ENCODE measurements at regions not wholly inside any gene's neighbourhood (a gene's known extent, or its start where the extent isn't known, plus 50 kb on each side); places are given as distances from the start of the nearest gene placed in this dataset.

DNA sequence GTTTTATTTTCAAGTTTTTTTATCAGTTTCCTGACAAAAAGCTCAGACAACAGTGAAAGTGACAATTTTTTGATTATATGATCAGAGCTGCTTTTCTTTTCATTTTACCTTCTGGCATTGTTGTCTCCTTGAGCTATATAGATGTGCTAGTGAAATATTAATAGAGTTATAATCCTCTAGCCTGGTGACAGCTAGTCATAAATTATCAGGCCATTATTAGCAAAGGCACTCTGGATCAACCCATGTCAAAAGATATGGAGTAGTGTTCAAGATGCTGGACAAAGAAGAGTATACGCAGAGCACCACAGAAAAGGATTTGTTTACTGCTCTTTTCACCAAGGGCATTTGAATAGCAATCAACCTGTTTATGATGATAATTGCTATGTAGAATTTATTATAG is 1230.1 kb downstream of the HACE1 start:
- Mint-ChIP-seq H3K4me3 (no peak overlapping the region), H3K27me3 (no peaks in the 10 kb centered on the region), H3K9me3 (no peaks in the 10 kb centered on the region), H3K36me3 (no peaks in the 10 kb centered on the region), H3K4me1 (ENCODE audit: unreplicated experiment) (no peaks in the 10 kb centered on the region), H3K27ac (no peak overlapping the region)
- DNase-seq (ENCODE audit: extremely low spot score, unreplicated experiment), result no peak
- TF ChIP-seq, protein P1, sequence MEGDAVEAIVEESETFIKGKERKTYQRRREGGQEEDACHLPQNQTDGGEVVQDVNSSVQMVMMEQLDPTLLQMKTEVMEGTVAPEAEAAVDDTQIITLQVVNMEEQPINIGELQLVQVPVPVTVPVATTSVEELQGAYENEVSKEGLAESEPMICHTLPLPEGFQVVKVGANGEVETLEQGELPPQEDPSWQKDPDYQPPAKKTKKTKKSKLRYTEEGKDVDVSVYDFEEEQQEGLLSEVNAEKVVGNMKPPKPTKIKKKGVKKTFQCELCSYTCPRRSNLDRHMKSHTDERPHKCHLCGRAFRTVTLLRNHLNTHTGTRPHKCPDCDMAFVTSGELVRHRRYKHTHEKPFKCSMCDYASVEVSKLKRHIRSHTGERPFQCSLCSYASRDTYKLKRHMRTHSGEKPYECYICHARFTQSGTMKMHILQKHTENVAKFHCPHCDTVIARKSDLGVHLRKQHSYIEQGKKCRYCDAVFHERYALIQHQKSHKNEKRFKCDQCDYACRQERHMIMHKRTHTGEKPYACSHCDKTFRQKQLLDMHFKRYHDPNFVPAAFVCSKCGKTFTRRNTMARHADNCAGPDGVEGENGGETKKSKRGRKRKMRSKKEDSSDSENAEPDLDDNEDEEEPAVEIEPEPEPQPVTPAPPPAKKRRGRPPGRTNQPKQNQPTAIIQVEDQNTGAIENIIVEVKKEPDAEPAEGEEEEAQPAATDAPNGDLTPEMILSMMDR (conservative IDR thresholded peaks at IDR 0.05), result no peak

DNA sequence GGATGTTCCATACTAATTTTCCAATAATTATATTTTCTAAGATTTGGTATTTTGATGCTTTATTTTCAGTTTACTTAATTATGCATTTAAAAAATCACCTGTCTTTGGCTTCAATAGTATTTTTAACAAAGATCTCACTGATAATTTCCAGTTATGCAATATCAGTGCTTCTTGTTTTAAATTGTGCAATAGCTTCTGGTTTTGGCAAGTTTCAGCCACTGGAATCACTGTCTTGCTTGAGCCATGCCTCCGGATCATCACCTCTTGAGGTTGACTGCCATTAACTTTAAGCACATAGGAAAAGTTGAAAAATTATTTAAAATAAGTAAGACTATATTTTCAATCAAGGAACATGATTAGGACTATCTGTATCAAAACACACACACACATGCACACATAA is 1242.1 kb downstream of the HACE1 start:
- no peaks in the 10 kb centered on the region for H3K27me3 Mint-ChIP-seq
- H3K9me3 Mint-ChIP-seq, result no peaks in the 10 kb centered on the region
- no peak overlapping the region for H3K27ac Mint-ChIP-seq
- TF ChIP-seq, protein P1 (conservative IDR thresholded peaks at IDR 0.05), result no peak
- no peaks in the 10 kb centered on the region for H3K36me3 Mint-ChIP-seq
- DNase-seq (ENCODE audit: extremely low spot score, unreplicated experiment), result no peak
- H3K4me3 Mint-ChIP-seq, result no peak overlapping the region
- no peaks in the 10 kb centered on the region for H3K4me1 Mint-ChIP-seq (ENCODE audit: unreplicated experiment)

DNA sequence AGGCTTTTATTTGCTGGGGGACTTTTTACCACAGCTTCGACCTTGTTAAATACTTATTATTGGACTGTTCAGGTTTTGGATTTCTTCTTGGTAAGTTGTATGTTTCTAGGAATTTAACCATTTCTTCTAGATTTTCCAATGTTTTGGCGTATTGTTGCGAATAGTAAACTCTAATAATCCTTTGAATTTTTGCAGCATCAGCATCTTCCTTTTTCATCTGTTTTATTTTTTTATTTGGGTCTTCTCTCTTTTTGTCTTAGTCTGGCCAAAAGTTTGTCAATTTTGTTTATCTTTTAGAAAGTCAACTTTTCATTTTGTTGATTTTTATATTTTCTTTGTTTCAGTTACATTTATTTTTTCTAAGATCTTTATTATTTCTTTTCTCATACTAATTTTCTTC is 1272.0 kb downstream of the HACE1 start:
- TF ChIP-seq, protein P1 (conservative IDR thresholded peaks at IDR 0.05), result no peak
- no peaks in the 10 kb centered on the region for H3K36me3 Mint-ChIP-seq
- no peak for DNase-seq (ENCODE audit: extremely low spot score, unreplicated experiment)
- H3K4me3 Mint-ChIP-seq, result no peak overlapping the region
- no peak overlapping the region for H3K27ac Mint-ChIP-seq
- no peaks in the 10 kb centered on the region for H3K4me1 Mint-ChIP-seq (ENCODE audit: unreplicated experiment)
- H3K27me3 Mint-ChIP-seq, result peaks cover 11% of the 10 kb centered on the region
- peaks cover 8% of the 10 kb centered on the region for H3K9me3 Mint-ChIP-seq

DNA sequence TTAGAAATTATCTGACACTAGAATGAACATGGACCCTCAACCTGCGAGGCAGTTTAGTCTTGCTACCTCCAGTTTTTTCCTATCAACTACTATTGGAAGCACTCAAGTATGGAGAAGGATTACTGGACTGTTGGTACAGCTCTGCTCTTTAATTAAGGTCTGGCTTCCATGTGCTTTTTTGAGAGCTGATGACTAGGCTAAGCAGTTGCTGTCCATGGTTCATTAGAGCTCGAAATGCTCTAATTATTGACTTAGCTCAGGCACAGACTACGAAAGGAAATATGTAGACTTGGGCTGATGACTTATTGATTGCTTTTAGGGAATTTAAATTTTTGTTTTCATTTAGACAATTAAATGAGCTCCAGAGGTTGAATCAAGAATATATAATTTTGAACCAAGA is 1281.6 kb downstream of the HACE1 start:
- no peaks in the 10 kb centered on the region for H3K36me3 Mint-ChIP-seq
- H3K27ac Mint-ChIP-seq, result no peak overlapping the region
- no peaks in the 10 kb centered on the region for H3K27me3 Mint-ChIP-seq
- no peaks in the 10 kb centered on the region for H3K9me3 Mint-ChIP-seq
- no peak overlapping the region for H3K4me3 Mint-ChIP-seq
- TF ChIP-seq, protein P1 (conservative IDR thresholded peaks at IDR 0.05), result no peak
- no peaks in the 10 kb centered on the region for H3K4me1 Mint-ChIP-seq (ENCODE audit: unreplicated experiment)
- DNase-seq (ENCODE audit: extremely low spot score, unreplicated experiment), result no peak

DNA sequence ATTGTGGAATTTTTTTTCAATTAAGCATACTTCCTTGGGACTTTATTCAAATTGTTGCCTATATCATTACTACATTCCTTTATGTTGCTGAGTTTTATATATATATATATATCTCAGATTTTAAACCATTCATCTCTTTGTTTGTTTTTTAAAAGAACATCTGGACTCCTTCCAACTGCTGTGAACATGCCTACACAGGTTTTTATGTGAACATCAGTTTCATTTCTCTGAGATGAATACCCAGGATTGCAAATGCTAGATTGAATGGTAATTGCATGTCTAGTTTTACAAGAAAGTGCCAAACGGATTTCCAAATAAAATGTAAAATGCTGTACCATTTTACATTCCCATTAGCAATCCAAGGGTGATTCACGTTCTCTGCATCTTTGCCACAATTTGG is 1289.3 kb downstream of the HACE1 start:
- no peak overlapping the region for H3K27ac Mint-ChIP-seq
- H3K9me3 Mint-ChIP-seq, result no peaks in the 10 kb centered on the region
- H3K4me1 Mint-ChIP-seq (ENCODE audit: unreplicated experiment), result no peaks in the 10 kb centered on the region
- no peak for DNase-seq (ENCODE audit: extremely low spot score, unreplicated experiment)
- no peak overlapping the region for H3K4me3 Mint-ChIP-seq
- no peaks in the 10 kb centered on the region for H3K27me3 Mint-ChIP-seq
- TF ChIP-seq, protein P1 (conservative IDR thresholded peaks at IDR 0.05), result no peak
- H3K36me3 Mint-ChIP-seq, result no peaks in the 10 kb centered on the region

DNA sequence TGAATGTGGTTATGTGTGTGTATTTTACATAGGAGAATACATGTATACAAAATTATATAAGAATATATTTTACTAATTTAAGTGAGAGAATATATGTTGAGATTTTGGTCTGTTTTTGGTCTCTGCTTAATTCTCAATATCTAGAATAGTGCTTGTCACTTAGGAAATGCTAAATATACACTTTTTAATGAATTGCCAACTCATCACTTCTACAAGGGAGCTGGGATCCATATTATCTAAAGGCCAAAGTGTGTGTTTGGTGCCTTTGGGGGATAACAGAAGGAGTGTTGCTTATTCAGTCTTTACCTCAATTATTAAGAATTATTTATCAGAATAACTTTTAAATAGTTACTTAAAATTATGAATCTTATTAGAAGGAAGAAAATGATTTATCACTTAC is 1304.8 kb downstream of the HACE1 start:
- TF ChIP-seq, protein P1 (conservative IDR thresholded peaks at IDR 0.05), result no peak
- DNase-seq (ENCODE audit: extremely low spot score, unreplicated experiment), result no peak
- Mint-ChIP-seq H3K27ac (no peak overlapping the region), H3K9me3 (no peaks in the 10 kb centered on the region), H3K27me3 (no peaks in the 10 kb centered on the region), H3K4me3 (no peak overlapping the region), H3K36me3 (no peaks in the 10 kb centered on the region), H3K4me1 (ENCODE audit: unreplicated experiment) (no peaks in the 10 kb centered on the region)

All from type B pancreatic cell (in vitro differentiated cells).